Effector CD4-positive, alpha-beta T cell (primary cell): ENCODE measurements at regions not wholly inside any gene's neighbourhood (a gene's known extent, or its start where the extent isn't known, plus 50 kb on each side); places are given as distances from the start of the nearest gene placed in this dataset.

Experiments
- DNase-seq: peaks from one replicate; pipeline ENCODE4 v3.0.0-alpha.2; 2020

DNA sequence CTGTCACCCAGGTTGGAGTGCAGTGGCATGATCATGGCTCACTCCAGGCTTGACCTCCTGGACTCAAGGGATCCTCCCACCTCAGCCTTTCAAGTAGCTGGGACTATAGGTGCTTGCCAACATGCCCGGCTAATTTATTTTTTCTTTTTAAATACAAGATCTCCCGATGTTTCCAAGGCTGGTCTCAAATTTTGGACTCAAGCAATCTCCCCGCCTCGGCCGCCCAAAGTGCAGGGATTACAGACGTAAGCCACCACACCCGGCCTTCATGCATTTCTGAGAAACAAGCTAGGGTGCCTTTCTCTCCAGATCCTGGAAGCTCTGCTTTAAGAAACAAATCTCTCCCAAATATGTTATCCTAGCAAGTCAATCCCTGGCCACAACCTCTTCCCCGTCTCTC lies 234.1 kb downstream of the FBXO15 start:
- no peak for DNase-seq

- no peak for DNase-seq
Observed at GRCh38 chr18:73908323-73908722, 239.3 kb downstream of the FBXO15 start.

GRCh38 chr18:73901566-73901965 lies 246.1 kb downstream of the FBXO15 start:
- DNase-seq: no peak

DNA sequence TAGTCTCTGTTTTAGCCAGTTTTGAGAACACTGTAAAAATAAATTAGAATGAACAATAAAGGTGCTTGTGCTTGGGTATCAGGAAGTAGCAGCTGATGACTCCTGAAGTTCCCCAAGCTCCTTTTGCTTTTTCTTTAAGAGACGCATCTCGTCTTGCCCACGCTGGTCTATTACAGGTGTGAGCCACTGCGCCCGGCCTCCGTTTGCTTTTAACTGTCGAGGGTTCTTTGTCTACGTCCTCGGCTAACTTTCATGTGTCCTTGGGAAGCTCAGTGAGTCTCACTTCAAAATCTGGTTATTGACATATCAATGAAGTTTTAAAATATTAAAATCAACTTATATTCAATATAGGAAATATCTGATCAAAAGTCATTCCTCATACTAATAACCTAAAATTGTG lies 246.5 kb downstream of the FBXO15 start:
- no peak for DNase-seq

- DNase-seq: no peak
Observed at GRCh38 chr18:73900106-73900835, 247.4 kb downstream of the FBXO15 start.

GRCh38 chr18:73897517-73897916 lies 250.1 kb downstream of the FBXO15 start:
- DNase-seq: no peak

GRCh38 chr18:73896685-73897084 lies 250.9 kb downstream of the FBXO15 start:
- no peak for DNase-seq

DNA sequence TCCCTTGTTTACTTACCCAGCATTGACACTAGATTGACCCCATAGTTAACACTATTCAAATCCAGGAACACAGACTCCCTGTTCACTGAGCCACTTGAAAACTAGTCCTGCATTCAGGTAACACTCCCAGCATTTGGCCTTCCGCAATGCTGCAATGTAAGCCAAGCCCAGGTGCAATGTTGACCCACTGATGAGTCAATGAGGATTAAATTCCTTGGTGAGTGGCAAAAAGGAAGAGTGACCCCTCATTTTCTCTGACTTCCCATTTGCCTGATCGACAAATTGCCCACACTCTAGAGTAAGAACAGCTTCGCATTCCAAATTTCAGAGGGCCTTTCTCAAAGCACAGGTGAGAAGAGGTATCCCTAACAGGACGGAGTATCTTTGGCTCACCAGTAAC lies 251.9 kb downstream of the FBXO15 start:
- no peak for DNase-seq

GRCh38 chr18:73893880-73894279 lies 253.8 kb downstream of the FBXO15 start:
- no peak for DNase-seq

DNA sequence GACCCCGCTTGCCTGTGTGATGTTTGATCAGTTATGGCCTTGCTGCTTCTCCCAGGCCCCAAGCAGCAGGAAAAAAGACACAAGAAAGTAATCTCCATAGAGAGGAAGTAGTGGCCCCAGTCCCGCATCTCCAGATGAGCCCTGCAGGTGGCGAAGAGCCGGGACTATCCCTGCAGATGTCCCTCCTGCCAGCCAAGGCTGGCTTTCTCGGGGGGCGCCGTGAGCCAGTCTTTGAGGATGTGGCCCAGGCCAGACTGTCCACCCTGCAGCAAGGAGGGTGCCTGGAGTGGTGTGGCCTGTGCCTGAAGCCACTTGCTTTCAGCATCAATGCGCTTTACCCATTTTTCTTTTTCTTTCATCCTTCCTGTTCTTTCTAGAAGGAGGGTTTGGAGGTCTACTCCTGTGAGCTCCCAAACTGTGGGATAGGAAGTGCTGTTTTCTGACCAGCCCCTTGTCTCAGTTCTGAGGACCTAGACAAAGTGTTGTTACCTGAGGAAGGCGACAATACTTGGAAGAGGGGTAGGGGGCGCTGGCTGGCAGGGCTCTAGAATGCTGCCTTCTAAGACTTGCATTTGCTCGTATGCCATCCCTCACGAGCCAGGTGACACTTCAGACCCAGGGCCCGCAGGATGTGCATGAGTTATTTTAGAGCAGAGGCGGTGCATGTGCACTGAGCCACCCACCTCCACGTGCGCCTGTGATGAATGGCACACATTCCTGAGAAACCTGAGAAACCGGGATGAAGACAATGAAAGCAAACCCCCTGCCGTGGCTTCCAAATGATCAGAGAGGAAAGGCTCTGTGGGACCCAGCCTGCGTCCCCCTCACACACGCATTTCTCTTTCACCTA lies 255.8 kb downstream of the FBXO15 start:
- DNase-seq: no peak

DNA sequence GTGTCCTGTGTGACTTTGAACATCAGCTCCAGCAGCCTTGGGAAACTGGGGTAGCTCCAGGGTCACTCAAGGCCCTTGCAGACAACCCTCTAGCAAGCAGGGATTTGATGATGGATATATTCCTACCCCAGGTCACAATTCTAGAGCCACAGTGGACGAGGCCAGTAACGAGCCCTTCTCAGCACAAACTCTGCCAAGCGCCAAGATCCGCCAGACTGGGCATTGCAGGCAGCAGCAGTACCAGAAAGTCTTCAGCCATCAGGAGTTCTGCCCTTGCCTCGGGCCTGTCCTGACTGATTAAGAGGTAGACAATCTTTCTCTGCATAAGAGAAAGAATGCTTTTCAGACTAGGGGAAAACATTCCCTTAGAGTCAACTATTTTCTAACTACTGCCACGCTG lies 259.1 kb downstream of the FBXO15 start:
- DNase-seq: no peak

DNA sequence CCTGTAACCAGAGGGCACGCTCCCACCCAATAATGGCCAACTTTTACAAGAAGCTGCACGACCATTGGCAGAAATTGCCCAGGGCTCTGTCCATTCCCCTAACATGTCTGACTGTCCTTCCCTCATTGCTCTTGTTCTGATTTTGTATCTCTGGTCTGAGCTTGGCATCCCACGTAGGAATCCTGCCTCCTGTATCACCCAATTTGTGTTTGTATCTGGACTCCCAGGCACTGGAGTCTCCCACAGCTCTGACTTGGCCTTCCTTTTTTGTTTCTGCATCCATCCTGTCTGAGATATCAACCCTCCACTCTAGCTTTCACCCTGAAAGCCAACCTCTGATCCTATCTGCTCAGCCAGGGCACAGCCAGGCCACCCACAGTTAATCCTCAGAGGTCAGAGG lies 259.8 kb downstream of the FBXO15 start:
- DNase-seq: no peak

DNA sequence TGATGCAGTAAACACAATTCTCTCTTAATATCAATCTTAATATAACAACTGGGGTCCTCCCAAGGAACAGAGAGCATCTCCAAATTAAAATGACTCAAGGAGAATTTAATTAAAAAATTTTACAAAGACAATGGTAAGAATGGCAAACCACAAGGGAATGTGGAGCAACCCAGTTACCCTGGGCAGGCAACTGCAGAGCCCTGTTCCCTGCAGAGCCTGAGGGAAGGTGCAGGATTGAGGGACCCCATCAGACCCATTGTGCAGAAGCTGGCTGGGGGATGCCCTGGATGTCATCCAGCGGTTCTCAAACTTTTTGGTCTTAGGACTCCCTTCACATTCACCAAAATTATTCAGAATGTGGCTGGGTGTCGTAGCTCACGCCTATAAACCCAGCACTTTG lies 262.8 kb downstream of the FBXO15 start:
- no peak for DNase-seq

DNA sequence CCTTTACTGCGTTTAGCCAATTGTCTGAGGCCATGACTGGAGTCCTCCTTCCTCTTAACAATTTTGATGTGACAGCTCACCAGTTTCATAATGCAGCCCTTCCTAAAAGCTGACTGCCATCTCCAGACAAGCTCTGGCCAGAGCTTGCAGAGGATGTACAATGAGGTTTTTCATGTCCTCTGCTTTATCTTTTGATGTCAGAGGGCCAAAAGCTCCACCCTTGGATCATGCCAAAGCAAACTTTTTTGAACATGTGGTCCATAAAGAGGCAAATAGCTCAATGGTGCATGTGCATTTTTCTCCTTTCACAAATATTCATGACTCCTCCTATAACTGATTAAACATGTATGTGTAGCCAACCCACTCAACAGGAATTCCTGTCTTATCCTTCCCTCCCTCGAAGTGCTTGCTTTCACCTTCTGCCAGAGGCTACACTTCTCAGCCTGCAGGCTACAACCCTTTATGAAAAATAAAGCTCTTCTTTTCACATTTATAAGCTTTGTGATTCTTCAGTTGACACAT lies 266.2 kb downstream of the FBXO15 start:
- no peak for DNase-seq

GRCh38 chr18:73880387-73880786 lies 267.2 kb downstream of the FBXO15 start:
- no peak for DNase-seq

DNA sequence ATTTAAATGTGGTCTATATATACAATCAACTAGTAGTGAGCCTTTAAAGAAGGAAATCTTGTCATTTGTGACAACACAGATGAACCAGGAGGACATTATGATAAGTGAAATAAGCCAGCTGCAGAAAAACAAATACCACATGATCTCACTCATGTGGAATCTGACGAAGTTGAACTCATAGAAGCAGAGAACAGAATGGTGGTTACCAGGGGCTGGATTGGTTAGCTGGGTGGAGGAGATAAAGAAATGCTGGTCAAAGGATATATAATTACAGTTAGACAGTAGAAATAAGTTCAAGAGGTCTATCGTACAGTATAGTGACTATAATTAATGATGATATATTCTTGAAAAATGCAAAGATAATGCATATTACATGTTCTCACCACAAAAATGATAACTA lies 267.9 kb downstream of the FBXO15 start:
- DNase-seq: no peak

GRCh38 chr18:73879328-73879727 lies 268.3 kb downstream of the FBXO15 start:
- DNase-seq: no peak

DNA sequence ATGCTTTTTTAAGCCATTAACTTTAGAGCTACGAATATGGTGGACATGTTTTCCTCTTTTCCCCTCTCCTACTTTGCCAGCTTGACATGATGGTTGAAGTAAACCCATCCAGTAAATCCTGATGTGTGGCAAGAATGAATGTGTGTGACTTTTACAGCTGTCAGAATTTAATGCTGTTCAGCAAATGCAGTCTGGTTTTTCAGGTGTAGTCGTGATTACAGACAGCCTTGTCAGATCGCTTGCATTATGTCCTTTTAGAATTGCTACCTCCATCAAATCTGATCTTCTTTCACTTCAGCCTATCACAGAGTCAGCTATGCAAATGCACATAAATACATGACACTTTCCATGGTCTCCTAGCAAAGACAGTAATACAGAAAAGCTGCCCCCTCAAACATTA lies 278.5 kb downstream of the FBXO15 start:
- DNase-seq: no peak

DNA sequence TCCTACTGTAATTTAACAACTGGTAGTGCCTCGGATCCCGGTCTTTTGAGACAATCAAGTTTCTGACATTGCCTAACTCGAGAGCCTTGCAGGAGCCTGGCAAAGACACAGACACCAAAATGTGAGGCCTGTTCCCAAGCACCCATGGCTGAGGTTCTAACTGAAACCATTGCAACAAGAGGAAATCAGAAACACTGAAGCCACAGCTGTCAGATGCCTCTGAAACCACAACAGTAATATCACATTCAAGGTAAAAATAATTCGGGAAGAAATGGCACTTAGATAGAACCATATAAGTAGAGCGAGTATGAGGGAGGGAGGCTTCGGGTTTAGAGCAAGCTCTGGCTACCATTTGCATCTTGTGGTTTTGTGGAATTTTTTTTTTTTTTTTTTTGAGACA lies 285.9 kb downstream of the FBXO15 start:
- DNase-seq: no peak

DNA sequence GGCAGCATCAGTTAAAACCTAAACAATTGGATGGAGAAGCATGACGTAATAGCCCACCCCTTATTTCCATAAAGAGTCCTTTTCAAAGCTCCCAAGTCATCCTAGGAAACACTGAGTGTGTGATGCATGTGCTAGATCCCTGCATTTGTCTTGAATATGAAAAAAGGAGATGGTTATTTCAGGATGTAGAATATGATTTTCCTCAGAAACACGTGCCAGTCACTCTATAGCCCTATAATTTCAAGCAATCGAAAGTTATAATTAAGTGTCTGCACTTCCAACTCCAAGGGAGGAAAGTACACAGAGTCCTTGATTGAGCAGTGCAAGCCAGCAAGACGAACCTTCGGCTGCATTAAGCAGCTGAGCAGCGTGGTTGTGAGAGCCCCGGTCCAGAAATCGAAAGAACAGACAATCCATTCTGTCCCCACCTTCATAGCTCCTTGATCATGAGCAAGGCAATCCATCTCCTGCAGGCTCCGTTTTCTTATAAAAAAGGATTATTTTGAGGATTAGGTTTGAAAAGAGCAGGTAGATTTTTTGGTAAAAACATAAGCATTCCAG lies 287.7 kb downstream of the FBXO15 start:
- no peak for DNase-seq

GRCh38 chr18:73852789-73853549 lies 294.7 kb downstream of the FBXO15 start:
- no peak for DNase-seq

DNA sequence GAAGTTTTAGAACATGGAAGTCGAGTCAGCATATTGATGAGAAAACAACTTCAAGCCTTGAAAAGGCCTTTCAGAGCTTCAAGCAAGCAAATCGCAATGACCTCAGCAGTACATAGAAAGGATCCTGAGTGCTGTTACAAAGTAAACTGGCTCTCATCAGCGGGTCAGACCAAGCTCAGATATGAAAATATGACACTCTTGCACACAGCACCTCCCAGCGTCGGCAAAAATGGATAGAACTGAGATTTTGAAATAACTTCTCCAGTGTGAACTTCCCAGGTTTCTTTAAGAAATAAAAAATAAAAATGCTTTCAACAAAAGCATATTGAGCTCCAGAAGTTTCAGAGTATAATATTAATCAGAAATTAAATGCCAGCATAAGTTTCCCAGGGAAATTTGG lies 296.9 kb downstream of the FBXO15 start:
- DNase-seq: no peak

DNA sequence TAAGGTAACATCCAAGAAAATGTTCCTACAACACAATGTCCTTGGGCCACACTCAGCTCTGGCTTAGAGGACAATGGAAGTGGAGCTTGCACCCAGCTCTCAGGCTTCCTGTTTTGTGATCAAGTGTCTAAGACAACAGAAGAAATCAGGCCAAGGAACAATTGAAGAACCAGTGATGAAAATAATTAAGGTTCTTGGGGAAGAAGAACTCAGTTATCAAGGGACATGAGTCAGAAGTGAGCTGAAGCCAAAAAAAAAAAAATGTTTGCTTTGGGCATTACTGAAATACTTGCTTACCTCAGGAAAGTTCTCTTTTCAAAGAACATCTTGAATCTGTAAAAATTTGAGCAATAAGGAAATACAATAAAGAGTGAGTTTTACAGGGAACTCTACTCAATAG lies 299.0 kb downstream of the FBXO15 start:
- no peak for DNase-seq
